HFFc6 (cell line): ENCODE measurements at regions not wholly inside any gene's neighbourhood (a gene's known extent, or its start where the extent isn't known, plus 50 kb on each side); places are given as distances from the start of the nearest gene placed in this dataset.

Experiments used
- DNase-seq: peaks from one replicate; pipeline ENCODE4 v3.0.0-alpha.2; 2018
- H3K27ac Mint-ChIP-seq: 2 replicates; pipeline ENCODE4 v1.8.0; 2020; ENCODE audit warnings: mild to moderate bottlenecking, mixed read lengths
- H3K27me3 Mint-ChIP-seq: 2 replicates; pipeline ENCODE4 v1.8.0; 2021; ENCODE audit warnings: mild to moderate bottlenecking, moderate library complexity, mixed read lengths; ENCODE audit not compliant: insufficient read depth
- H3K36me3 Mint-ChIP-seq: 2 replicates; pipeline ENCODE4 v1.8.0; 2021; ENCODE audit warnings: low read depth, mixed read lengths
- H3K4me1 Mint-ChIP-seq: 2 replicates; pipeline ENCODE4 v1.8.0; 2020; ENCODE audit warnings: low read depth, mixed read lengths
- H3K4me3 Mint-ChIP-seq: 2 replicates; pipeline ENCODE4 v1.8.0; 2020; ENCODE audit warnings: mild to moderate bottlenecking, moderate library complexity, mixed read lengths
- H3K9me3 Mint-ChIP-seq: 2 replicates; pipeline ENCODE4 v1.8.0; 2020; ENCODE audit warnings: mild to moderate bottlenecking, mixed read lengths
- TF ChIP-seq, protein P1 (sequence below): fragments of 200-600 bp; sonication (generic); IDR thresholded peaks from 2 replicates; pipeline ENCODE4 v1.5.0; 2021; ENCODE audit warnings: antibody characterized with exemption, mild to moderate bottlenecking

DNA sequence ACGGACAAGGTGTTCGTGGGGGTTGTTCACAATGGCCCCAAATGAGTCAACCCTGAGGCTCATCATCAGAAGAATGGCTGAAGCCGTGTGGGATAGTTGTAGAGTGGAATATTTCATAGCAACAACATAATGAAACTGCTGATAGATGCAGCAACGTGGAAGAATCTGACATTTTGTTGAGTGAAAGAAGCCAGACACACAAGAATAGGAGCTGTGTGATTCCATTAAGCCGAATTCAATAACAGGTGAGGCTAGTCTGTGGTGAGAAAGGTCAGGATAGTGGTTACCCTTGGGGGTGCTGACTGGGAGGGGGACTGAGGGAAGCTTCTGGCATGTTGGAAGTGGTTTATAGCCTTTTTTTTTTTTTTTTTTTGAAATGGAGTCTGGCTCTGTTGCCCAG is 144.0 kb downstream of the SMAD6 start:
- no peak overlapping the region for H3K4me3 Mint-ChIP-seq
- no peaks in the 10 kb centered on the region; the same call in 1 of the 2 replicates for H3K27me3 Mint-ChIP-seq
- DNase-seq = no peak
- TF ChIP-seq, protein P1, sequence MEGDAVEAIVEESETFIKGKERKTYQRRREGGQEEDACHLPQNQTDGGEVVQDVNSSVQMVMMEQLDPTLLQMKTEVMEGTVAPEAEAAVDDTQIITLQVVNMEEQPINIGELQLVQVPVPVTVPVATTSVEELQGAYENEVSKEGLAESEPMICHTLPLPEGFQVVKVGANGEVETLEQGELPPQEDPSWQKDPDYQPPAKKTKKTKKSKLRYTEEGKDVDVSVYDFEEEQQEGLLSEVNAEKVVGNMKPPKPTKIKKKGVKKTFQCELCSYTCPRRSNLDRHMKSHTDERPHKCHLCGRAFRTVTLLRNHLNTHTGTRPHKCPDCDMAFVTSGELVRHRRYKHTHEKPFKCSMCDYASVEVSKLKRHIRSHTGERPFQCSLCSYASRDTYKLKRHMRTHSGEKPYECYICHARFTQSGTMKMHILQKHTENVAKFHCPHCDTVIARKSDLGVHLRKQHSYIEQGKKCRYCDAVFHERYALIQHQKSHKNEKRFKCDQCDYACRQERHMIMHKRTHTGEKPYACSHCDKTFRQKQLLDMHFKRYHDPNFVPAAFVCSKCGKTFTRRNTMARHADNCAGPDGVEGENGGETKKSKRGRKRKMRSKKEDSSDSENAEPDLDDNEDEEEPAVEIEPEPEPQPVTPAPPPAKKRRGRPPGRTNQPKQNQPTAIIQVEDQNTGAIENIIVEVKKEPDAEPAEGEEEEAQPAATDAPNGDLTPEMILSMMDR = no peak
- H3K4me1 Mint-ChIP-seq = peaks cover 39% of the 10 kb centered on the region
- H3K36me3 Mint-ChIP-seq = no peaks in the 10 kb centered on the region
- no peak overlapping the region for H3K27ac Mint-ChIP-seq
- H3K9me3 Mint-ChIP-seq = no peaks in the 10 kb centered on the region

DNA sequence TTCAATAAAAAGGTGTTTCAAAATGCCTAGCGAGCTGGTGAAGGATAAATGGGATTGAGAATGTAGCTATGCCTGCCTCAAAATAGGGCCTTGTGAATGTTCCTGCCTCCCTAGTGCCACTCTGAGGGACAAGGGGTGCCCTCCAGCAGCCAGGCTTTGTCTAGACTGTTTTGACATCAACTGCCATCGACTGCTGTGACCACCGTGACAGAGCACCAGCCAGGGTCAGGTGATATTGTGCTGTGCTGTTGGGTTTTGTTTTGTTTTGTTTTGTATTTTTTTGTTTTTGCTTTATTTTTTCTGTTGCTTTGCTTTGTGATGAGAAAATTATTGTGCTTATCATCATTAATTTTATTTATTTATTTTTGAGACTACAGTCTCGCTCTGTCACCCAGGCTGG is 144.8 kb downstream of the SMAD6 start:
- no peaks in the 10 kb centered on the region for H3K9me3 Mint-ChIP-seq
- no peak overlapping the region for H3K27ac Mint-ChIP-seq
- H3K4me1 Mint-ChIP-seq = peaks cover 39% of the 10 kb centered on the region

DNA sequence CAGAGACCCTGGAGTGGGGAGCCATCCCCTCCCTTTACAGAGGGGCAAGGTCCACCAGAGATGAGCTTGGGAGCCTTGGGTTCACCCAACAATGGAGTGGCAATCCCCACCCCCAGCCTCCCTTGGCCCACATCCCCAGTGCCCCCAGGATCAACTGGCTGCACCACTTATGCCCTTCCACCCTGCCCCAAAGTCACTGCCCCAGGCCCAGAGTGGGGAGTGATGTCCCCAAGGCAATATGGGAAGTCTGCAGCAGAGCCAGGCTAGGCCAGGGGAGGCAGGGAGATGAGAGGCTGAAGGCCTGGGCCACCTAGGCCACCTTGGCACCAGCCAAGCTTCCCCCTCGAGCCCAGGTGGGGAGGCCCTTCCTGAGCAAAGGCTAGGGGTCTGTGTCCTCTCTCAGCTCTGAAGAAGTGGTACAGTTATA is 145.5 kb downstream of the SMAD6 start:
- H3K9me3 Mint-ChIP-seq = no peaks in the 10 kb centered on the region
- TF ChIP-seq, protein P1 = no peak
- H3K27ac Mint-ChIP-seq = no peak overlapping the region
- no peak for DNase-seq
- H3K27me3 Mint-ChIP-seq = no peaks in the 10 kb centered on the region; the same call in 1 of the 2 replicates
- no peak overlapping the region for H3K4me3 Mint-ChIP-seq
- H3K4me1 Mint-ChIP-seq = peaks cover 37% of the 10 kb centered on the region
- no peaks in the 10 kb centered on the region; the same call in 1 of the 2 replicates for H3K36me3 Mint-ChIP-seq

More for the DNA sequence above, 144.8 kb downstream of the SMAD6 start:
- Mint-ChIP-seq H3K36me3 (no peaks in the 10 kb centered on the region), H3K27me3 (no peaks in the 10 kb centered on the region; the same call in 1 of the 2 replicates), H3K4me3 (no peak overlapping the region)
- TF ChIP-seq, protein P1 = no peak
- DNase-seq = no peak

GRCh38 chr15:66848116-66848515 is 146.1 kb downstream of the SMAD6 start:
- Mint-ChIP-seq H3K27ac (no peak overlapping the region; the same call in 1 of the 2 replicates), H3K4me3 (no peak overlapping the region), H3K4me1 (peaks cover 34% of the 10 kb centered on the region), H3K9me3 (no peaks in the 10 kb centered on the region), H3K36me3 (no peaks in the 10 kb centered on the region; the same call in 1 of the 2 replicates), H3K27me3 (no peaks in the 10 kb centered on the region; the same call in 1 of the 2 replicates)
- TF ChIP-seq, protein P1 = no peak
- DNase-seq = no peak

DNA sequence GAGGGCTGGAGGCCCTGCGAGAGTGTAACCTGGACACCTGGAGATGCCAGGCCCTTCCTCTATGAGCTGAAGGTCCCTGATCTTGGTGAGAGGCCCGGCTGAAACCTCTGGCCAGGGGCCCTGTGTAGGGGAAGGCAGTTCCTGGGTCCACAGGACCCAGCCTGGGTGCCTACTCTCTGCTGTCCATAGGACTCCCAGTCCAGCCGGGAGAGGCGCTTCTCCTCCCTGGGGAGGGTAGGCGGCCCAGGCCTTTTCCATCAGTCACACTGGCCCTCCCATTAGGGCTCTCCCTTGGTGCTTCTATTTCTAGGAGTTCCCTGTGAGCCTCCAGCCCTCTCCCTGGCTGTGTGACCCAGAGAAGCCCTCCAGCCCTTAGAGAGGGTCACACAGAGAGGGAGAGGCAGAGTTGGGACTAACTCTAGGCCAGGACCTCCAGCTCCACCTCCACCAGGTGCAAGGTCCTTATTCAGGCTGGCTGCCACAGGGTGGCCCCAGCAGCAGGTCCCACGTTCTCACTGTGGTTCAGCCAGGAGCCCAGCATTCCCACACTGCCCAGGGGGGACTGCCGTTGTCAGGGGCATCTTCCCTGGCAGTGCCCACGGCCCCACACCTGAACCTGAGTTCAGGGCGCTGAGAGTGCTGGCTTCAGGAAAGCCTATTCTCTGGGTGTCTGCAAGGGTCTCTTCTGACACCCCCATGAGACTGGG is 146.8 kb downstream of the SMAD6 start:
- no peak overlapping the region for H3K4me3 Mint-ChIP-seq
- H3K27me3 Mint-ChIP-seq = peaks cover 2% of the 10 kb centered on the region; the same call in 1 of the 2 replicates
- no peaks in the 10 kb centered on the region for H3K9me3 Mint-ChIP-seq
- H3K36me3 Mint-ChIP-seq = no peaks in the 10 kb centered on the region; the same call in 1 of the 2 replicates
- TF ChIP-seq, protein P1 = no peak
- H3K27ac Mint-ChIP-seq = no peak overlapping the region
- H3K4me1 Mint-ChIP-seq = peaks cover 26% of the 10 kb centered on the region
- no peak for DNase-seq
